CD1c-positive myeloid dendritic cell (primary cell): ENCODE measurements at regions not wholly inside any gene's neighbourhood (a gene's known extent, or its start where the extent isn't known, plus 50 kb on each side); places are given as distances from the start of the nearest gene placed in this dataset.
A peak's percentile ranks its signal among the peaks of the same experiment; 100 is the strongest.
"Not testable (repeated sequence)": the region's sequence is repeated elsewhere in the genome, so short reads cannot be mapped to it uniquely, and the experiment has no call there.

ENCODE experiments used
- DNase-seq: peaks from one replicate; pipeline ENCODE4 v3.0.0-alpha.2; 2016; ENCODE audit errors: extremely low spot score

- no peak for DNase-seq
These were observed 246.5 kb downstream of the BLID start for GRCh38 chr11:121869478-121869877.

- DNase-seq, result no peak
These were observed 249.3 kb downstream of the BLID start for GRCh38 chr11:121866754-121867153.

GRCh38 chr11:121864660-121865059 is 251.4 kb downstream of the BLID start:
- DNase-seq, result peak; percentile 15

- DNase-seq, result no peak
These were observed 252.9 kb downstream of the BLID start for GRCh38 chr11:121863126-121863525.

GRCh38 chr11:121855138-121855537 is 260.9 kb downstream of the BLID start:
- DNase-seq, result not testable (repeated sequence)

GRCh38 chr11:121844016-121844415 is 272.0 kb downstream of the BLID start:
- DNase-seq, result no peak

GRCh38 chr11:121842192-121842585 is 273.8 kb downstream of the BLID start:
- no peak for DNase-seq

GRCh38 chr11:121841487-121842191 is 274.4 kb downstream of the BLID start:
- DNase-seq, result no peak

GRCh38 chr11:121839781-121840180 is 276.2 kb downstream of the BLID start:
- no peak for DNase-seq

GRCh38 chr11:121838571-121838970 is 277.4 kb downstream of the BLID start:
- no peak for DNase-seq

GRCh38 chr11:121833970-121834369 is 282.0 kb downstream of the BLID start:
- no peak for DNase-seq

- peak; percentile 4 for DNase-seq
These were observed 286.8 kb downstream of the BLID start for GRCh38 chr11:121829159-121829643.

GRCh38 chr11:121814962-121815361 is 301.1 kb downstream of the BLID start:
- no peak for DNase-seq

- DNase-seq, result no peak
These were observed 301.7 kb downstream of the BLID start for GRCh38 chr11:121814296-121814695.

GRCh38 chr11:121810291-121810690 is 305.7 kb downstream of the BLID start:
- DNase-seq, result no peak

GRCh38 chr11:121808096-121808495 is 307.9 kb downstream of the BLID start:
- no peak for DNase-seq

- DNase-seq, result no peak
These were observed 309.0 kb downstream of the BLID start for GRCh38 chr11:121807051-121807450.

GRCh38 chr11:121802542-121802941 is 313.5 kb downstream of the BLID start:
- no peak for DNase-seq

GRCh38 chr11:121801781-121802180 is 314.2 kb downstream of the BLID start:
- DNase-seq, result no peak

GRCh38 chr11:121801394-121801748 is 314.6 kb downstream of the BLID start:
- no peak for DNase-seq

GRCh38 chr11:121800731-121801393 is 315.2 kb downstream of the BLID start:
- no peak for DNase-seq

GRCh38 chr11:121800240-121800639 is 315.8 kb downstream of the BLID start:
- no peak for DNase-seq

- no peak for DNase-seq
These were observed 318.5 kb downstream of the BLID start for GRCh38 chr11:121797496-121797895.
